Activated CD4-positive, alpha-beta T cell treated with anti-CD3 and anti-CD28 coated beads for 48 hours (primary cell): ENCODE measurements at regions not wholly inside any gene's neighbourhood (a gene's known extent, or its start where the extent isn't known, plus 50 kb on each side); places are given as distances from the start of the nearest gene placed in this dataset.

Source experiments
- DNase-seq: peaks from one replicate; pipeline ENCODE4 v3.0.0-alpha.2; 2020

GRCh38 chr6:140923048-140923447 is 1209.7 kb upstream of the GJE1 start:
- DNase-seq: no peak

- DNase-seq: no peak
These were observed 1211.1 kb upstream of the GJE1 start for GRCh38 chr6:140921366-140922226.

GRCh38 chr6:140917911-140918310 is 1214.8 kb upstream of the GJE1 start:
- DNase-seq: no peak

- no peak for DNase-seq
These were observed 1217.2 kb upstream of the GJE1 start for GRCh38 chr6:140915551-140915950.

- DNase-seq: no peak
These were observed 1217.6 kb upstream of the GJE1 start for GRCh38 chr6:140915103-140915502.

- no peak for DNase-seq
These were observed 1220.0 kb upstream of the GJE1 start for GRCh38 chr6:140912686-140913085.

- no peak for DNase-seq
These were observed 1223.1 kb upstream of the GJE1 start for GRCh38 chr6:140909625-140910024.

- no peak for DNase-seq
These were observed 1223.6 kb upstream of the GJE1 start for GRCh38 chr6:140909156-140909555.

- DNase-seq: no peak
These were observed 1224.2 kb upstream of the GJE1 start for GRCh38 chr6:140908505-140908904.

- DNase-seq: no peak
These were observed 1225.5 kb upstream of the GJE1 start for GRCh38 chr6:140907235-140907634.

GRCh38 chr6:140905724-140906123 is 1227.0 kb upstream of the GJE1 start:
- DNase-seq: no peak

GRCh38 chr6:140905050-140905449 is 1227.7 kb upstream of the GJE1 start:
- no peak for DNase-seq

GRCh38 chr6:140897804-140898573 is 1234.7 kb upstream of the GJE1 start:
- DNase-seq: no peak

- no peak for DNase-seq
These were observed 1235.4 kb upstream of the GJE1 start for GRCh38 chr6:140897349-140897748.

GRCh38 chr6:140893432-140893831 is 1239.3 kb upstream of the GJE1 start:
- DNase-seq: no peak

GRCh38 chr6:140879946-140880345 is 1252.8 kb upstream of the GJE1 start:
- no peak for DNase-seq

- no peak for DNase-seq
These were observed 1258.7 kb upstream of the GJE1 start for GRCh38 chr6:140874066-140874465.

GRCh38 chr6:140872885-140873284 is 1259.8 kb upstream of the GJE1 start:
- no peak for DNase-seq

GRCh38 chr6:140871911-140872310 is 1260.8 kb upstream of the GJE1 start:
- DNase-seq: no peak

- DNase-seq: no peak
These were observed 1265.4 kb upstream of the GJE1 start for GRCh38 chr6:140867336-140867735.

- DNase-seq: no peak
These were observed 1274.2 kb upstream of the GJE1 start for GRCh38 chr6:140858381-140858971.

- DNase-seq: no peak
These were observed 1274.9 kb upstream of the GJE1 start for GRCh38 chr6:140857739-140858380.

- DNase-seq: no peak
These were observed 1277.2 kb upstream of the GJE1 start for GRCh38 chr6:140855520-140855919.
